ENCODE measurements at regions not wholly inside any gene's neighbourhood (a gene's known extent, or its start where the extent isn't known, plus 50 kb on each side); places are given as distances from the start of the nearest gene placed in this dataset.

DNA sequence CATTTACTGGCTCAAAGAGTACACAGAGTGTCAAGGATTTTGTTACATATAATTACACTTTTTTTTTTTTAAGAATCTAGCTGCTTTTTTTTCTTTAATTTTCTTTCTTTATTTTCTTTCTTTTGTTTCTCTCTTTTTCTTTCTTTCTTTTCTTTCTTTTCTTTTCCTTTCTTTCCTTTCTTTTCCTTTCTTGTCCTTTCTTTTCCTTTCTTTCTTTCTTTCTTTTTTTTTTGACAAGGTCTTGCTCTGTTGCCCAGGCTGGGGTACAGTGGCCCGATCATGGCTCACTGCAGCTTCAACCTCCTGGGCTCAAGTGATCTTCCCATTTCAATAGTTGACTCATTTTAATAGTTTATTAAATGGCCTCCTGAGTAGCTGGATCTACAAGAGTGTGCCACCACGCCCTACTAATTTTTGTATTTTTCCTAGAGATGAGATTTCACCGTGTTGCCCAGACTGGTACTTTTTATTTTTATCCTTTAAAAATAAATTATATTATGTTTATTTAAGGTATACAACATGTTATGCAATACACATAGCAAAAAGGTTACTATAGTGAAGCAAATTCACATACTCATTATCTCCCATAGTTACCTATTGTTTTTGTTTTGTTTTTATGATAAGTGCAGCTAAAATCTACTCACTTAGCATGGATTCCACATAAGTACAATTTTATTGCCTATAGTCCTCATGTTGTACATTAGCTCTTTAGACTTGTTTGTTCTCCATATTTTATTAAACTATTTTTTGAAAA lies 381.5 kb upstream of the KLF4 start:
- H3K4me3 ChIP-seq (ENCODE audit: low read length): no peak overlapping the region
- no peak for DNase-seq (ENCODE audit: low read depth)
- TF ChIP-seq, protein P1, sequence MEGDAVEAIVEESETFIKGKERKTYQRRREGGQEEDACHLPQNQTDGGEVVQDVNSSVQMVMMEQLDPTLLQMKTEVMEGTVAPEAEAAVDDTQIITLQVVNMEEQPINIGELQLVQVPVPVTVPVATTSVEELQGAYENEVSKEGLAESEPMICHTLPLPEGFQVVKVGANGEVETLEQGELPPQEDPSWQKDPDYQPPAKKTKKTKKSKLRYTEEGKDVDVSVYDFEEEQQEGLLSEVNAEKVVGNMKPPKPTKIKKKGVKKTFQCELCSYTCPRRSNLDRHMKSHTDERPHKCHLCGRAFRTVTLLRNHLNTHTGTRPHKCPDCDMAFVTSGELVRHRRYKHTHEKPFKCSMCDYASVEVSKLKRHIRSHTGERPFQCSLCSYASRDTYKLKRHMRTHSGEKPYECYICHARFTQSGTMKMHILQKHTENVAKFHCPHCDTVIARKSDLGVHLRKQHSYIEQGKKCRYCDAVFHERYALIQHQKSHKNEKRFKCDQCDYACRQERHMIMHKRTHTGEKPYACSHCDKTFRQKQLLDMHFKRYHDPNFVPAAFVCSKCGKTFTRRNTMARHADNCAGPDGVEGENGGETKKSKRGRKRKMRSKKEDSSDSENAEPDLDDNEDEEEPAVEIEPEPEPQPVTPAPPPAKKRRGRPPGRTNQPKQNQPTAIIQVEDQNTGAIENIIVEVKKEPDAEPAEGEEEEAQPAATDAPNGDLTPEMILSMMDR (conservative IDR thresholded peaks at IDR 0.05; ENCODE audit: low read length): no peak

DNA sequence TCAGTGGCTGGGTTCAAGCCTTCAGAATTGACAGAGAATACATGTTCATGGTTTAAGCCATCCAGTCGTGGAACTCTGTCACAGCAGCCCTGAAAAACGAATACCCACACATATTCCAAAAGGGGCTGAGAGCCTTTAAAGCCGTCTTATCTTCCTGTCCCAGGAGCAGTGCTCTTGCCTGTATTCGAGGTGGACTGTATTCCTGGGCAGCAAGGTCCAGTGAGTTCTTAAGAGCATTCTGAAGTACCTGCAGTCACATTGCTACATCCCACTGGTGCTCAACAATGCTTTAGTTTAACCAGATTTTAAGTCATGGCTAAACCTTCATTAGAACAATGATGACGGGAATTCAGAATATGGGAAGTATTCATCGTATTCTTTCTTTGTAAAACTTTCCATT lies 380.7 kb upstream of the KLF4 start:
- H3K4me3 ChIP-seq (ENCODE audit: low read length): no peak overlapping the region
- no peak for DNase-seq (ENCODE audit: low read depth)
- TF ChIP-seq, protein P1 (conservative IDR thresholded peaks at IDR 0.05; ENCODE audit: low read length): no peak

DNA sequence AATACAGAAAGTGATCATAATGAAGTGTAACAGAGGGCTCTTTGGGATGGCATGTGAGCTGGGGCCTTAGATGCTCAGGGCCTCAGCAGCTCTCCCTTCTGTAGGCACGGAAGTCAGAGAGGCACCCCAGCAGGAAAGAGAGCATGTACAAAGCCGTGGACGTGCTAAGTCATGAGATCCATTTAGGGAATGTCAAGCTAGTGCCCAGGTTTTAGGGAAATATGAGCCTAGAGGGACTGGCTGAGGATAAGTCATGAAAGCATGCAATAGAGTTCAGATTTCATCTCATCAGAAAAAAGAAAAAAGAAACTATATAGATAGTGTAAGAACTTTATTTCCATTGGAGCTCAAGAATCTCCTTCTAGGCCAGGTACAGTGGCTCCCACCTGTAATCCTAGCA lies 379.5 kb upstream of the KLF4 start:
- no peak overlapping the region for H3K4me3 ChIP-seq (ENCODE audit: low read length)
- TF ChIP-seq, protein P1 (conservative IDR thresholded peaks at IDR 0.05; ENCODE audit: low read length): no peak
- DNase-seq (ENCODE audit: low read depth): no peak

DNA sequence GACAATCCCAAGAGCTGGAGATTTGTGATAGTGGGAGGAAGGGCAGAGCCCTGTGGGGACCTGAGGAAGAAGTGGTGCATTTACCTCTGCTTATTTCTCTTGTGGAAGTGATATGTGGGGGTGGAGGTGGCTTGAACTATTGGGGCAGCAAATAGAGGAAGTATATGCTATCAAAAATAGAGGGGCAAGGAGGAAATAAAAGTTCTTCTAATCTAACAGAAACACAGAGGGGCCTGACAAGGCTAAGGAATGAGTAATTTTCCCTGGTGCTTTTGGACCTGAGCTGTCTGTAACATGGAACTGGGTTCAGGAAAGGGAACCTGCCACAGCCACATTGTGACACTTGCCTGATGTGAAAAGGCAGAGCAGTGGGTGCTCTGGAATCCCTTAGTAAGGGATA lies 378.6 kb upstream of the KLF4 start:
- no peak overlapping the region for H3K4me3 ChIP-seq (ENCODE audit: low read length)
- no peak for DNase-seq (ENCODE audit: low read depth)

DNA sequence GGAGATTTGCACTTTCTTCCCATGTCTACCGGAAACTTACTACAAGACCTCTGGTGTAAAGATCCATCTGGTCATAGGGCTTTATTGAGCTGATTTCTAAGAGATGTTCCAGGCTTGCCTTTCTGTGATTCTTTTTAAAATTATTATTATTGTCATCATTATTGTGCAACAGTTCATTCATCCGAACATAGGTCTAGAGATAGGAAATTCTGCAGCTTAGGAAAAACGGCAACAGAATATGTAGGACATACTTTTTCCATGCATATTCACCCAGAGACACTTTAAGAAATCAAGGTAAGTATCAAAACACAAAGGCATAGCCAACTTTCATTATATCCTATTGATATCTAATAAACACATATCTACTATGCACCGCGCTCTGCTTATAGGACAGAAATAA lies 378.2 kb upstream of the KLF4 start:
- H3K4me3 ChIP-seq (ENCODE audit: low read length): no peak overlapping the region
- no peak for DNase-seq (ENCODE audit: low read depth)
- TF ChIP-seq, protein P1 (conservative IDR thresholded peaks at IDR 0.05; ENCODE audit: low read length): no peak

More for the DNA sequence above, 378.6 kb upstream of the KLF4 start:
- TF ChIP-seq, protein P1 (conservative IDR thresholded peaks at IDR 0.05; ENCODE audit: low read length): no peak

DNA sequence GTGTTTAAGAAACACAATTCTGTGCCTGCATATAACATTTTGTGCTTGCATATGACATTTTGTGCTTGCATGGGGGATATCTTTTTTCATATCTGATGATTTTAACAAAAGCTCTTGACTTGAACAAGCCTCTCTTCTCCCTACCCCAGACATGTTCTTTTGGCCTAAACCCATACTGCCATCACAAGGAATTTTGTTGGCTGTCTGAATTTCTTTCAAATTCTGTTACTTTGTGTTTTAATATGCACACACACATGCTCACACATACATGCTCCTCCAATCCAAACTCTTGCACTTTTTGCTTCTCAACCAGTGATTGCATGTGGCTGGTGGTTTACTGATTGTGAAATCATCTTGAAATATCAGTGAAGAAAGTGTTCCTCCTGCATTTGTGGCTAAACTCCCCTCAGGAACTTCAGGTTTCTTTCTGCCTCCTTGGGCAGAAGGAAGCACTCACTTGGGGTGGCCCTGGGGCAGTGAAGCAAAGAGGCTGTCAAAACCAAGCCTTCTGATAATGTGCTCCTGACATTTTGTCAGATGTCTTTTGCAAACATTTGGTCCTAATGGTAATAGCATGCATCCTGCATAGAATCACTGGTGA lies 377.2 kb upstream of the KLF4 start:
- DNase-seq (ENCODE audit: low read depth): peak; percentile 63
- no peak overlapping the region for H3K4me3 ChIP-seq (ENCODE audit: low read length)
- TF ChIP-seq, protein P1 (conservative IDR thresholded peaks at IDR 0.05; ENCODE audit: low read length): no peak

DNA sequence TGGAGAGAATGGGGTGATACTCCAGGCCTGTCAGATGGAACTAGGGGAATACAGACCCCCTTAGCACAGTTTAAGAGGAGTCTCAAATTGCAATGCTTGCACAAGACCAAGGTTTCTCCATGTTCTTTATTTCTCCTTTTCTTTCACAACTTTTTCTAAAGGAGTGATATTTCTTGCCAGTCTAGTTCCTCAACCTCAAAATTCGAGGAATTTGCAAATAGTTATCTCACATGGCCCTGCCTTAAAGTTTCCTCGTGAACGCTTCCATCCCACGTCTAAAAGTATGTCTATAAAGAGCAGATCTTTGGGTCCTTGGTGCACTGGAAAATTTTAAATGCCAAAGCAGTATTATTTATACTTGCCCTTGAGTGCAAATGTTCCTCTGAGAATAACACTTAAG lies 373.8 kb upstream of the KLF4 start:
- TF ChIP-seq, protein P1 (conservative IDR thresholded peaks at IDR 0.05; ENCODE audit: low read length): no peak
- H3K4me3 ChIP-seq (ENCODE audit: low read length): no peak overlapping the region
- DNase-seq (ENCODE audit: low read depth): peak; percentile 29

Data from AG10803 (cell line).